ENCODE measurements at regions not wholly inside any gene's neighbourhood (a gene's known extent, or its start where the extent isn't known, plus 50 kb on each side); places are given as distances from the start of the nearest gene placed in this dataset.

GRCh38 chr3:6654670-6655069 is 206.2 kb upstream of the GRM7 start:
- Histone ChIP-seq H3K4me1 (replicated peaks) (no peaks in the 10 kb centered on the region), H3K4me3 (no peak overlapping the region), H3K9me3 (no peaks in the 10 kb centered on the region), H3K27me3 (replicated peaks; ENCODE audit: insufficient read depth) (no peaks in the 10 kb centered on the region), H3K36me3 (no peaks in the 10 kb centered on the region), H3K27ac (no peak overlapping the region)
- DNase-seq (ENCODE audit: low spot score), result no peak
- WGBS, result 100% methylated on average over 1 of the region's 1 CpG
- TF ChIP-seq POLR2A (IDR thresholded peaks at IDR 0.05), result no peak
- no peak for TF ChIP-seq POLR2AphosphoS5 (IDR thresholded peaks at IDR 0.05)
- TF ChIP-seq, protein P1, sequence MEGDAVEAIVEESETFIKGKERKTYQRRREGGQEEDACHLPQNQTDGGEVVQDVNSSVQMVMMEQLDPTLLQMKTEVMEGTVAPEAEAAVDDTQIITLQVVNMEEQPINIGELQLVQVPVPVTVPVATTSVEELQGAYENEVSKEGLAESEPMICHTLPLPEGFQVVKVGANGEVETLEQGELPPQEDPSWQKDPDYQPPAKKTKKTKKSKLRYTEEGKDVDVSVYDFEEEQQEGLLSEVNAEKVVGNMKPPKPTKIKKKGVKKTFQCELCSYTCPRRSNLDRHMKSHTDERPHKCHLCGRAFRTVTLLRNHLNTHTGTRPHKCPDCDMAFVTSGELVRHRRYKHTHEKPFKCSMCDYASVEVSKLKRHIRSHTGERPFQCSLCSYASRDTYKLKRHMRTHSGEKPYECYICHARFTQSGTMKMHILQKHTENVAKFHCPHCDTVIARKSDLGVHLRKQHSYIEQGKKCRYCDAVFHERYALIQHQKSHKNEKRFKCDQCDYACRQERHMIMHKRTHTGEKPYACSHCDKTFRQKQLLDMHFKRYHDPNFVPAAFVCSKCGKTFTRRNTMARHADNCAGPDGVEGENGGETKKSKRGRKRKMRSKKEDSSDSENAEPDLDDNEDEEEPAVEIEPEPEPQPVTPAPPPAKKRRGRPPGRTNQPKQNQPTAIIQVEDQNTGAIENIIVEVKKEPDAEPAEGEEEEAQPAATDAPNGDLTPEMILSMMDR (IDR thresholded peaks at IDR 0.05), result no peak
- intact Hi-C loops (cut with DNase I), result no loop called here

GRCh38 chr3:6655275-6655674 is 205.6 kb upstream of the GRM7 start:
- H3K4me1 ChIP-seq (replicated peaks), result no peaks in the 10 kb centered on the region
- no peaks in the 10 kb centered on the region for H3K36me3 ChIP-seq
- H3K27ac ChIP-seq, result no peak overlapping the region
- no peak for TF ChIP-seq POLR2A (IDR thresholded peaks at IDR 0.05)
- no peak for TF ChIP-seq POLR2AphosphoS5 (IDR thresholded peaks at IDR 0.05)
- TF ChIP-seq, protein P1 (IDR thresholded peaks at IDR 0.05), result no peak
- no peaks in the 10 kb centered on the region for H3K9me3 ChIP-seq
- intact Hi-C loops (cut with DNase I), result no loop called here
- 83% methylated on average over 2 of the region's 2 CpGs for WGBS
- no peak for DNase-seq (ENCODE audit: low spot score)
- no peak overlapping the region for H3K4me3 ChIP-seq
- no peaks in the 10 kb centered on the region for H3K27me3 ChIP-seq (replicated peaks; ENCODE audit: insufficient read depth)

DNA sequence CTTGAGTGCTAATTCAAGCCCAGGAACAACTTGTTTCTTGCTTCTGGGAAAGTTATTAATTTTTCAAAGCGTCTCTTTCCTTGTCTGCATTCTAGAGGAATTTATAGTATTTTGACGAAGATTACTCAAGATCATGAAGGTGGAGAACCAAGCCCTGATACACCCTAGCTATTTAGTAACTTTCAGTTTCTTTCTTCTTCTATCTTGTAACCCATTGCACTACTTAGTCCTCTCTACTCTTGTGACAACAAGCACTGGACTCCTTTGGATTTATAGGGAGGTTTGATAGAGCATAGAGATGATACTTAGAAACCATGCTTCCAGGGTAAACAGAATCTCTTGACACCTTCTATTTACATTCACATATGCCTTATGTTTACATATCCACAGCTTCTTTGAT is 203.3 kb upstream of the GRM7 start:
- Histone ChIP-seq H3K4me3 (no peak overlapping the region), H3K27ac (no peak overlapping the region), H3K36me3 (no peaks in the 10 kb centered on the region), H3K9me3 (no peaks in the 10 kb centered on the region), H3K4me1 (replicated peaks) (no peaks in the 10 kb centered on the region), H3K27me3 (replicated peaks; ENCODE audit: insufficient read depth) (no peaks in the 10 kb centered on the region)
- 82% methylated on average over 2 of the region's 2 CpGs for WGBS
- intact Hi-C loops (cut with DNase I), result no loop called here
- TF ChIP-seq POLR2A (IDR thresholded peaks at IDR 0.05) (no peak), POLR2AphosphoS5 (IDR thresholded peaks at IDR 0.05) (no peak)
- TF ChIP-seq, protein P1 (IDR thresholded peaks at IDR 0.05), result no peak
- no peak for DNase-seq (ENCODE audit: low spot score)

DNA sequence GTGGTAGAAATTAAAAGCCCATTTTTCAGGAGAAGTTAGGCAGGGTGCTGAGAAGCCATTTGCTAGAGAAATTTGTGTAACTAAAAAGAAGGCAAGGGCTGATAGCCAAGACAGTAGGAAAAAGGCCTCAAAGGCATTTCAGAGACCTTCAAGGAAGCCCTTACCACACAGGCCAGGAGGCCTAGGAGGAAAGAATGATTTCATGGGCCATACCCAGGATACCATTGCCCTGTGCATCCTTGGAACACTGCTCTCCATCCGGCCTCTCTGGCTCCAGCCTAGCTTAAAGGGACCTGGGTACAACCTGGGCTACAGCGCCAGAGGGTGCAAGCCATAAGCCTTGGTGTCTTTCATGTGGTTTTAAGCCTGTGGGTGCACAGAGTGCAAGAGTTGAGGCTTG is 193.6 kb upstream of the GRM7 start:
- Histone ChIP-seq H3K27me3 (replicated peaks; ENCODE audit: insufficient read depth) (no peaks in the 10 kb centered on the region), H3K4me3 (no peak overlapping the region), H3K36me3 (no peaks in the 10 kb centered on the region), H3K9me3 (no peaks in the 10 kb centered on the region), H3K27ac (no peak overlapping the region), H3K4me1 (replicated peaks) (no peaks in the 10 kb centered on the region)
- no peak for DNase-seq (ENCODE audit: low spot score)
- intact Hi-C loops (cut with DNase I), result no loop called here
- TF ChIP-seq, protein P1 (IDR thresholded peaks at IDR 0.05), result no peak
- TF ChIP-seq POLR2AphosphoS5 (IDR thresholded peaks at IDR 0.05), result no peak
- TF ChIP-seq POLR2A (IDR thresholded peaks at IDR 0.05), result no peak
- 88% methylated on average over 2 of the region's 2 CpGs for WGBS

DNA sequence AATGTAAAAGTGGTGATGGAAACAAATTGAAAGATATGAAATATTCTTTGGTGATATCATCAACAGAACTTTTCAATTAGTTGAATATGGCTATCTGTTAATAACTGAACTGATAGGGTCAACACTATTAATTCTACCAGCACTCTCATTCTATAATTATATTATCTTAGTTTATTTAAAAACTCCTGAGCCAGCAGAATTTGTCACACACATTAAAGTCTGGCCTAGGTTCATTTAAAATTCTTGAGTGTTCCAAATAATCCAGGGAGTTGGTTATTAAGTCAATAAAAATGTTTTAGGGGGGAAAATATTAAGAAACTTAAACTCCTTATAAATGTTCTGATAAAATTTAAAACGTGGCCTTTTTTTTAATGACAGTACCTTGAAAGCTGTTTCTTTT is 189.6 kb upstream of the GRM7 start:
- Histone ChIP-seq H3K27ac (no peak overlapping the region), H3K36me3 (no peaks in the 10 kb centered on the region), H3K9me3 (no peaks in the 10 kb centered on the region), H3K4me3 (no peak overlapping the region), H3K4me1 (replicated peaks) (no peaks in the 10 kb centered on the region), H3K27me3 (replicated peaks; ENCODE audit: insufficient read depth) (no peaks in the 10 kb centered on the region)
- DNase-seq (ENCODE audit: low spot score), result no peak
- TF ChIP-seq, protein P1 (IDR thresholded peaks at IDR 0.05), result no peak
- TF ChIP-seq POLR2A (IDR thresholded peaks at IDR 0.05) (no peak), POLR2AphosphoS5 (IDR thresholded peaks at IDR 0.05) (no peak)
- intact Hi-C loops (cut with DNase I), result no loop called here
- WGBS, result 9% methylated on average over 1 of the region's 1 CpG

Data from prostate gland (tissue), 2 donors.